ENCODE measurements at regions not wholly inside any gene's neighbourhood (a gene's known extent, or its start where the extent isn't known, plus 50 kb on each side); places are given as distances from the start of the nearest gene placed in this dataset.
"Not testable (repeated sequence)": the region's sequence is repeated elsewhere in the genome, so short reads cannot be mapped to it uniquely, and the experiment has no call there.

- no peak for DNase-seq (ENCODE audit: low read depth in 3 of 3, low spot score in 1 of 3)
These were observed 139.8 kb upstream of the XPO1 start for GRCh38 chr2:61677942-61678341.

DNA sequence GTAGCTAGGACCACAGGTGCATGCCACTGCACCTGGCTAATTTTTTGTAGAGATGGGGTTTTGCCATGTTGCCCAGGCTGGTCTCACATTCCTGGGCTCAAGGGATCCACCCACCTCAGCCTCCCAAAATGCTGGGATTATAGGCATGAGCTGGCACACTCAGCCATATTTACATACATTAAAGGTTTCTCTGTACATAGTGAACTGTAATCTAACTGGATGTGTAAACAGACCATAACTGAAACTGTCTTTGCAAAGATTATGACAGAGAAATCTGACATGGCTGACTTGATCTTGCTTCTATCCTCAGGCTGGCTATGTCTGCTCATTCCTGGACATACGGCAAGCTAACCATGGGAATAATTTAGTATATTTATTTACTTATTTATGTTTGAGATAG lies 139.2 kb upstream of the XPO1 start:
- no peak for DNase-seq (ENCODE audit: low read depth in 3 of 3, low spot score in 1 of 3)

GRCh38 chr2:61675204-61675603 lies 137.0 kb upstream of the XPO1 start:
- DNase-seq (ENCODE audit: low read depth in 3 of 3, low spot score in 1 of 3): no peak

GRCh38 chr2:61671561-61672315 lies 133.6 kb upstream of the XPO1 start:
- DNase-seq (ENCODE audit: low read depth in 3 of 3, low spot score in 1 of 3): no peak

DNA sequence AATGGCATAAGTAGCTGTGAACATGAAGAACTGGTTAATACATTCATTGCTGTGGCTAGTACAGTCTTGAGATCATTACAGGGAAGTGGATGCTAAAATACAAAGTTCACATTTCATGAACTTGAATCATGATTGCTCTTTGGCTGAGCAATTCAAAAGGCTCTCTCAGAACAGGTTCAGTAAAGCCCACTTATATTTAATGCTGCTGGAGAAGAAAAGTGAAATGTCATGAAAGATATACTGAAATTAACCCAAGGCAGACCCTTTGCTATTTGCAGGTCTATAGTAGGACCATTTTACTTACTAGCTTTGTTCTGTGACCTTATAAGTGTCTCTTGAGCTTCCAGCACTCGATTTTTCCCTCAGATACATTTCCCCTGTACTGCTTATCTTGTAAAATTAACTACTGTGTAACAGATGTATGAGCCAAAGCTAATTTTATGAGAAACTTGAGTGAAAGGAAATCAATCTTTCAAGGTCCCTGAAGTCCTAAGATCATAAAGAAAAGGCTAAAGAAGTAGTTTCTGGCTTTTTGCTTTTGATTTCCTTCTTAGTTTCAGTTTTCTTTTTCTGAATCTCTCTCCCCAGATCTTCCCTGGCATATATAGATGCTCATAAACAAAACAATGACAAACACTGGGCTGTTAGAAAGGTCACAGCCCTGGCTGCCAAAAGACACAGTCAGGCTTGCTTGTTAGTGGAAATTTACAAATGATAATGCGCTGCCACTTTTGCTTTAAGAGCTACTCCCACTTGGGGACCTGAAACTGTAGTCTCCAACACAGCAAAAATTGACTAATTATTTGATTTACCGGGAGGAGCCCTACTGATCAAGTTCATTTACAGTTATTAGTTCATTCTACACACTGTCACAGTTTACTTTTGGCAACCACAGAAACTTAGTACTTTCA lies 132.7 kb upstream of the XPO1 start:
- DNase-seq (ENCODE audit: low read depth in 3 of 3, low spot score in 1 of 3): no peak

- DNase-seq (ENCODE audit: low read depth in 3 of 3, low spot score in 1 of 3): no peak
These were observed 126.0 kb upstream of the XPO1 start for GRCh38 chr2:61664190-61664589.

- DNase-seq (ENCODE audit: low read depth in 3 of 3, low spot score in 1 of 3): no peak
These were observed 124.8 kb upstream of the XPO1 start for GRCh38 chr2:61662990-61663389.

GRCh38 chr2:61660511-61661388 lies 122.6 kb upstream of the XPO1 start:
- DNase-seq (ENCODE audit: low read depth in 3 of 3, low spot score in 1 of 3): no peak

- DNase-seq (ENCODE audit: low read depth in 3 of 3, low spot score in 1 of 3): no peak
These were observed 121.0 kb upstream of the XPO1 start for GRCh38 chr2:61658841-61659780.

GRCh38 chr2:61649946-61650345 lies 111.8 kb upstream of the XPO1 start:
- not testable (repeated sequence) for DNase-seq (ENCODE audit: low read depth in 3 of 3, low spot score in 1 of 3)

DNA sequence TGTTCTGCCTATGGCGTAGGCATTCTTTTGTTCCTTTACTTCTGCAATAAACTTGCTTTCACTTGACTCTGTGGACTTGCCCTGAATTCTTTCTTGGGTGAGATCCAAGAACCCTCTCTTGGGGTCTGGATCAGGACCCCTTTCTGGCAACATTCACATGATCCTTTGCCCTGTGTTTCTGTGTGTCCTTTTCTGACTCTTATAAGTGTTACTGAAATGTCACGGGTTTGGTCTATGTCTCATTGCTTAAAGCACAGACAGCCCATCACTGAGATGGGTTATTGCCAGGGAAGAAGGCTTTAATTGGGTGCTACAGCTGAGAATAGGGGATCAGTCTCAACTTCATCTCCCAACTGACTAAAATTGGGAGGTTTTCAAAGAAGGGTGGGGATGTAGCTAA lies 110.9 kb upstream of the XPO1 start:
- DNase-seq (ENCODE audit: low read depth in 3 of 3, low spot score in 1 of 3): no peak

DNA sequence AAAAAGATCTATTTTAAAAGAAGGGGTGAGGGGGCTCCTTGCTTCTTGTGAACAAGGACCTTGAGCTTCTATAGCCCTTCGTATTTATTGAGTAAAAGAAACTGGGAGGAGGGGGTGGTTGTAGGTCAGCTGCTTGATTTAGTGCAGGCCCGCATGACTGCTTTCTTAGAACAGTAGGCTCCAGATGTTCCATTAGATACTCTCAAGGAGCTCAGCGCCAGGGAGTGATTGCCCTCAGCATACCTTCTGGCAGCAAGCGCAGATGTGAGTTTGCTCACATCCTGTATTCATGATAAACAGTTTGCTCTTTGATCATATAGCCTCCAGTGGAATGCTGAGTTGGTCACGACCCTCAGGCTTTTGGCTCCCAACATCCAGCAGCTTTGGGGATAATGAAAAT lies 108.9 kb upstream of the XPO1 start:
- DNase-seq (ENCODE audit: low read depth in 3 of 3, low spot score in 1 of 3): no peak

DNA sequence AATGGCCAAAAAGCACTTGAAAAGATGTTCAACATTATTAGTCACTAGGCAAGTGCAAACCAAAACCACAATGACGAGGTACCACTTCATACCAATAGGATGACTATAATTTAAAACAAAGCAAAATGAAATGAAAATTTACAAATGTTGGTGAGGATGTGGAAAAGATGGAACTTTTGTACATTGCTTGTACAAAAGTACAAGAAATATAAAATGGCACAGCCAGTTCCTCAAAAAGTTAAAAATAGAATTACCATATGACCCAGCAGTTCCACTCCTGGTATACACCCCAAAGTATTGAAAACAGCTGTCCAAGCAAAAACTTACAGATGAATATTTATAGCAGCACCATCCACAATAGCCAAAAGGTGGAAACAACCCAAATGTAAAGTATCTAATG lies 107.8 kb upstream of the XPO1 start:
- DNase-seq (ENCODE audit: low read depth in 3 of 3, low spot score in 1 of 3): no peak

GRCh38 chr2:61643153-61643552 lies 105.0 kb upstream of the XPO1 start:
- not testable (repeated sequence) for DNase-seq (ENCODE audit: low read depth in 3 of 3, low spot score in 1 of 3)

DNA sequence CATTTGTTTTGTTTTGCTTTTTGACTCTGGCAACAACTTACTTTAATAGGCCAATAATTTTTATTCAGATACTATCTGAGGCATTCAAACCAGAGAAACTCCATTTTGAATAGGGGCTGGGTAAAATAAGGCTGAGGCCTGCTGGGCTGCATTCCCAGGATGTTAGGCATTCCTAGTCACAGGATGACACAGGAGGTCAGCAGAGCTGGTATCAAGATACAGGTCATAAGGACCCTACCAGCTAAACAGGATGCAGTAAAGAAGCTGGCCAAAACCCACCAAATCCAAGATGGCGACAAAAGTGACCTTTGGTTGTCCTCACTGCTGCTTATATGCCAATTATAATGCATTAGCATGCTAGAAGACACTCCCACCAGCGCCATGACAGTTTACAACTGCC lies 102.2 kb upstream of the XPO1 start:
- DNase-seq (ENCODE audit: low read depth in 3 of 3, low spot score in 1 of 3): no peak

GRCh38 chr2:61639721-61640120 lies 101.6 kb upstream of the XPO1 start:
- no peak for DNase-seq (ENCODE audit: low read depth in 3 of 3, low spot score in 1 of 3)

DNA sequence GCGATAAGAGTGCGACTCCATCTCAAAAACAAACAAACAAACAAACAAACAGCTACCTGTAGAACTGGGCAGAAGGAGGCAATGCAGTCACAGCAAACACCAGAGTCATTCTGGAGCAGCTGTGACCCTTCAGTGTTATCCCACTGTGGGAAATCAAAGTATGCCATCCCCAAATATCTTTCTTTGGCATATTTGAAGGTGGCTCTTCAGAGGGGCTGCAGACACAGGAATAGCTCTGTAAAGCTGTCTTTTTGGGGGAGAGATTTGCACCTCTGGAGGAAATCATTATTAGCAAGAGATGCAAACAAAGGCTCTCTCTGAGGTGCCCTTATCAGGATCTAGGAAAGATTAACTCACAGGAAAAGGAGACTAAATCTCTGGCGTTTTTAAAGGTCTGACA lies 98.5 kb upstream of the XPO1 start:
- no peak for DNase-seq (ENCODE audit: low read depth in 3 of 3, low spot score in 1 of 3)

DNA sequence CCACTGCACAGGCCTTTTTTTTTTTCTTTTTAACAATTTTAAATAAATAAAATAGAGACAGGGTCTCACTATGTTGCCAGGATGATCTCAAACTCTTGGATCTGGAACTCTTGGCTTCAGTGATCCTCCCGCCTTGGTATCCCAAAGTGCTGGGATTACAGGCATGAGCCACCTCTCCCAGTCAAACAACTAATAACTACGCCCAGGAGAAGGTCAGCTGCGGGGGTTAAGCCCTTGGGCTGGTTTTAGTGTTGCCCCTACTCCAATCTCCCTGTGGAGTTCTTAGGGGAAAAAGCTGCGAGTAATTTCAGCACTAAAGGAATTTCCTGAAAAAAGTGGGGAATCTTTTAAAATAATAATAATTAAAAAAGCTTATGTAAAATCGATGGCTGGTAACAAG lies 96.4 kb upstream of the XPO1 start:
- DNase-seq (ENCODE audit: low read depth in 3 of 3, low spot score in 1 of 3): no peak

GRCh38 chr2:61633250-61633649 lies 95.1 kb upstream of the XPO1 start:
- DNase-seq (ENCODE audit: low read depth in 3 of 3, low spot score in 1 of 3): no peak
